Aorta (tissue), 5 donors: ENCODE measurements at regions not wholly inside any gene's neighbourhood (a gene's known extent, or its start where the extent isn't known, plus 50 kb on each side); places are given as distances from the start of the nearest gene placed in this dataset.

Experiments used
- ATAC-seq: fragments of 200-7000 bp; cut with Tn5 transposase; one replicate; pipeline ENCODE4 v1.9.1; 2022; ENCODE audit warnings: moderate library complexity; ENCODE audit not compliant: low FRiP score
- DNase-seq, 2 donors: peaks; one replicate each; pipeline ENCODE4 v3.0.0-alpha.2; 2020
- H3K27ac ChIP-seq, 2 donors: one replicate each; pipeline ENCODE4 v1.5.1; 2013; ENCODE audit warnings: low read length in 2 of 2, mild to moderate bottlenecking in 2 of 2, moderate library complexity in 2 of 2, control low read depth in 1 of 2, inconsistent platforms in 1 of 2, low read depth in 1 of 2
- H3K27me3 ChIP-seq, 2 donors: one replicate each; pipeline ENCODE4 v1.6.1; 2013; ENCODE audit warnings: control low read depth in 1 of 2, low read length in 1 of 2, mild to moderate bottlenecking in 1 of 2, moderate library complexity in 1 of 2; ENCODE audit not compliant: insufficient read depth in 2 of 2, control insufficient read depth in 1 of 2
- H3K36me3 ChIP-seq, 2 donors: one replicate each; pipeline ENCODE4 v1.6.1; 2013; ENCODE audit warnings: control low read depth in 1 of 2, low read length in 1 of 2, mild to moderate bottlenecking in 1 of 2; ENCODE audit not compliant: insufficient read depth in 2 of 2, control insufficient read depth in 1 of 2
- H3K4me1 ChIP-seq, 2 donors: one replicate each; pipeline ENCODE4 v1.6.1; 2013; ENCODE audit warnings: low read length in 2 of 2, control low read depth in 1 of 2, mild to moderate bottlenecking in 1 of 2, moderate library complexity in 1 of 2; ENCODE audit not compliant: insufficient read depth in 2 of 2, control insufficient read depth in 1 of 2
- H3K4me3 ChIP-seq, 2 donors: one replicate each; pipeline ENCODE4 v1.5.1; 2013; ENCODE audit warnings: low read length in 2 of 2, control low read depth in 1 of 2, mild to moderate bottlenecking in 1 of 2
- H3K9me3 ChIP-seq: one replicate; pipeline ENCODE4 v1.6.1; 2013; ENCODE audit warnings: mild to moderate bottlenecking, low read length; ENCODE audit not compliant: control insufficient read depth
- WGBS, 2 donors: extraction: QIAGEN DNeasy Blood & Tissue Kit; methylation state at CpG; one replicate each; pipeline ENCODE4 v1.1.7; 2013; 5-methylcytosine and 5-hydroxymethylcytosine counted together
- intact Hi-C, 2 donors: fragments of 100-400 bp; cut with DNase I; formaldehyde crosslinking; loops; one replicate each; pipeline versions ENCODE4 v1.14.2 to v1.15.0; 2022
- donor health status: healthy with polysubstance abuse.
- donor health status: Bipolar disorder and iron deficiency.
- donor health status: DM: no; HTN: no; CAD: no.
- donor health status: DM: no; HTN: no; CAD: no.
- donor health status: DM: yes; HTN: yes; CAD: no.

DNA sequence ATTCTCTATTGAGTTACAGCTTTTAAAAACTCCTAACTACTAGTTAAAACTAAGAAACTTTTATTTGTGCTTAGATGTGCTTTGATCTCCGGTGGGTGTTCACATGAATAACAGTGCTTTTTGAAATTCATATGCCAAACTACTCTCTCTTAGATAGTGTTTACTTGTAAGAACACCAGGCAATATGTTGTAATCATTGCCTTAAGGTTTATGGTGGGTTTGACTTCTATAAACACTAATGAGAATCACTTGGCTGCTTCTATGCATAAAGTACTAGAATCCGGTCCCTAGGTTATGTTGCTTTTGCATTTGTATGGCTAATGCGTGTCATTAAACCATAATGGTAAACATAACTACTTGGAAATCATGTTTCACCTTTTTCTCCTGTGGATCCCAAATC, 203.9 kb upstream of the VSTM2A start:
- no peak overlapping the region for H3K4me3 ChIP-seq
- intact Hi-C loops, result no loop called here
- WGBS, 2 donors, result 74 to 75% methylated on average over 3 of the region's 3 CpGs
- no peak overlapping the region for H3K27ac ChIP-seq
- no peaks in the 10 kb centered on the region for H3K4me1 ChIP-seq
- H3K36me3 ChIP-seq, result no peaks in the 10 kb centered on the region
- no peaks in the 10 kb centered on the region for H3K27me3 ChIP-seq
- no peak for DNase-seq
- ATAC-seq, result no peak
- no peaks in the 10 kb centered on the region for H3K9me3 ChIP-seq

DNA sequence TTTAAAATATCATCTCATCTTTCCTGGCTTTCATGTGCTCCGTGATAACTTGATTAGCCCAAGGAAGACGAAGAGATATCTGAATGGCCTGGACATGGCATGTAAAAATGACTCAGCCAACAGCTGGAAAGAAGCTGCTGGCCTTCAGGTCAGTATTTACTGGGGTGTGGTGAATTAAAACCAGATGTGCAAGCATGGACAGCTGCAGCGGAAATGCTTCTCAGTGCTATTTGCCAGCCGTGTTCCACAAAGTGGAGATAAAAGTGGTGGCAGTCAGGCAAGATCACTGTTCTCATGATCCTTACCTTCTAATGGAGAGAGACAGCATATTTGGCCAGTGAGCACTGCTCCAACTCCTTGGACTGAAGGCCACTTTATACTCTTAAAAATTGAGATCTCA, 203.1 kb upstream of the VSTM2A start:
- no peaks in the 10 kb centered on the region for H3K36me3 ChIP-seq
- 6 to 7% methylated on average over 4 of the region's 4 CpGs for WGBS, 2 donors
- DNase-seq, result no peak
- H3K4me1 ChIP-seq, result no peaks in the 10 kb centered on the region
- H3K4me3 ChIP-seq, result no peak overlapping the region
- no peak overlapping the region for H3K27ac ChIP-seq
- H3K27me3 ChIP-seq, result no peaks in the 10 kb centered on the region
- intact Hi-C loops, result no loop called here
- no peaks in the 10 kb centered on the region for H3K9me3 ChIP-seq
- no peak for ATAC-seq

DNA sequence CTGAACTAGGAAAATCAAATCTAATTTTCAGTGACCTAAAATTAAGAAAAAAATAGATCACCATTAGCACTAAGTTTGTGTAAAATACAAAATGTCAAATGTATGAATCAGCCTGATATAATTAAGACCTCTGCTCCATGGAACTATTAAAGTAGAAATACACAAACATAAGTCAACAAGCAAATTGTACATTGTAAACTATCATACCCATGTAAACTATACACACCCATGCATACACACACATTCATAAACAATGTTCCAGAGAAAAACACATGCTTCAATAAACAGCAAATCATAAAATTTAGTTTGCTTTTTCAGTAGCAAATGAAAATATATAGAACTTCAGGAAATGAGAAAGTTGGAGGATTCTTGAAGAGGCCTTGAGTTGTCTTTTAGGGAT, 199.7 kb upstream of the VSTM2A start:
- no peak for ATAC-seq
- no peaks in the 10 kb centered on the region for H3K36me3 ChIP-seq
- H3K27me3 ChIP-seq, result no peaks in the 10 kb centered on the region
- no peak for DNase-seq
- intact Hi-C loops, result no loop called here
- H3K9me3 ChIP-seq, result no peaks in the 10 kb centered on the region
- no peaks in the 10 kb centered on the region for H3K4me1 ChIP-seq
- no peak overlapping the region for H3K27ac ChIP-seq
- no peak overlapping the region for H3K4me3 ChIP-seq

DNA sequence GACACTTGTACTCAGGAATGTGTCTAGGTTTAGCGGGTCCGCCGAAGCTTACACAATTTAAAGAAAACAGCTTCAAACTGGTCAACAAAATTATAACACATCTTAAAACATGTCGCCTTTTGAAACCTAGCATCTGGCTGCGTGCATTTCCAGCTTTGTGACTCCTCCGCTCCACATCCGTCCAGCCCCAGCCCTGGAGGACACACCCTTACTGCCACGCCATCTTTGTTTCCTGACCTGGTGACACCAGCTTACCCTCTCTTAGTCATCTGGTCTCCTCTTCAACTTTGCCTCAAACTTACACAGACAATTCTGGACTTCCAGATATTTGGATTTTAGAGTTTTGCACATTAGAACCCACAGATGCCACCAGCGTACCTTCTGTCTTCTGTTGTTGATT, 198.7 kb upstream of the VSTM2A start:
- 90 to 92% methylated on average over 9 of the region's 9 CpGs for WGBS, 2 donors
- DNase-seq (no peak), ATAC-seq (no peak)
- H3K27me3 ChIP-seq, result no peaks in the 10 kb centered on the region
- H3K9me3 ChIP-seq, result peaks cover under 1% of the 10 kb centered on the region
- no peak overlapping the region for H3K4me3 ChIP-seq
- no peaks in the 10 kb centered on the region for H3K36me3 ChIP-seq
- no peaks in the 10 kb centered on the region for H3K4me1 ChIP-seq
- intact Hi-C loops, result no loop called here
- H3K27ac ChIP-seq, result no peak overlapping the region

DNA sequence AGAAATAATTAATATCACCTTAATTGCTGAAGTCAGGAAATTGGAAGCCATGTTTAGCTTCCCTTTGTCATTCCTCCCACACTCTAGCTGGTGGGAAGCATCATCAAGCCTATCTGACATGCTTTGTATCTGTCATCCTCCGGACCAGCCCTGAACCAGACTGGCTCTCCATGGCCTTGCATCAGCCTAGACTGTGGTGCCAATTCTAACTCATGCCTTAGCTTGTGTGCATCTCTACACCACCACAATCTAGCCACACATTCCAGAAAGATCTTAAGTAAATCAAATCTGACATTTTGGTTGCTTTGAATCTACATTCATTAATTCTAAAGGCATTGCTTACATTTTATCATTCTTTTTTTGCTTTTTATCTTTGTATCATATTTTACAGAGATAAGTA, 196.4 kb upstream of the VSTM2A start:
- no peaks in the 10 kb centered on the region for H3K27me3 ChIP-seq
- no peak overlapping the region for H3K4me3 ChIP-seq
- intact Hi-C loops, result no loop called here
- WGBS, 2 donors, result 44 to 83% methylated on average over 1 of the region's 1 CpG
- peaks cover 1% of the 10 kb centered on the region for H3K9me3 ChIP-seq
- DNase-seq, result no peak
- H3K4me1 ChIP-seq, result no peaks in the 10 kb centered on the region
- no peaks in the 10 kb centered on the region for H3K36me3 ChIP-seq
- no peak overlapping the region for H3K27ac ChIP-seq
- no peak for ATAC-seq

DNA sequence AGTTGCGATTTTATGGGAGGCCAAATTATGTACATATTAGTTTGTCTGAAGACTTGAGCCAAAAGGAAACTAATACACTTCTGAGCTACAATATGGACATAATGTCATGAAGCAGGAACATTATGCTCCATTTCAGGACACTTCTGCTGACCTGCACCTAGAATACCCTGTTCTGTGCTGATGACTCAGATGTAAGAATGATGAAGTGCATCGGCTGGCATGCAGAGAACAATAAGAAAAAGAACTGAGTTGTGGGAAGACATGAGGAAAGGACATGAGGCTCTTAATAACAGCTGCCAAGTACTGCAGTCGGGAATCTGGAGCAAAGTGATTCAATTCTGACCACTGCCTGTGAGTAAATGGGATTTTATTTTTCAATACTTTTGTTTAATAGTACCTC, 192.9 kb upstream of the VSTM2A start:
- Histone ChIP-seq H3K9me3 (peaks cover 3% of the 10 kb centered on the region), H3K27ac (no peak overlapping the region), H3K4me3 (no peak overlapping the region), H3K36me3 (no peaks in the 10 kb centered on the region), H3K4me1 (no peaks in the 10 kb centered on the region), H3K27me3 (no peaks in the 10 kb centered on the region)
- DNase-seq, result no peak
- intact Hi-C loops, result no loop called here
- no peak for ATAC-seq
- WGBS, 2 donors, result 71 to 73% methylated on average over 3 of the region's 3 CpGs

DNA sequence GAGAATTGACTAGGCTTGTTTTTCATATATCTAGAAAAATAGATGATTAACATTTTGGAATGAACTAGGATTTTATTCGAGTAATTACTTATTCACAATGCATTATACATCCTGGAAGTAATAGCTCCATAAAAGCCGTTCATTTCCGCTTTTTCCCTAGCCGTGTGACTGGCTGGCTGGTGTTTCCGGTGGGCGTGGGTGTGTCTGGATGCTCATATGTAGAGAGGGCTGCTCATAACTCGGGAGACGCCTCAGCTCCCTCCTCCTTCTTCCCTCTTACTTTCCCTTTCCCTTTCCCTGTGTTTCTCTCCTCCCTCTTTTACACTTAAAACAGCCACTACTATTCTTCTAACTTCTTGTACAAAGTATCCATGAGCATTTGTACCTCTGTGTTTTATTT, 187.7 kb upstream of the VSTM2A start:
- intact Hi-C loops, result no loop called here
- WGBS, 2 donors, result 80 to 81% methylated on average over 8 of the region's 8 CpGs
- ATAC-seq (no peak), DNase-seq (no peak)
- Histone ChIP-seq H3K4me1 (no peaks in the 10 kb centered on the region), H3K36me3 (no peaks in the 10 kb centered on the region), H3K4me3 (no peak overlapping the region), H3K27ac (no peak overlapping the region), H3K9me3 (peaks cover 3% of the 10 kb centered on the region), H3K27me3 (no peaks in the 10 kb centered on the region)

DNA sequence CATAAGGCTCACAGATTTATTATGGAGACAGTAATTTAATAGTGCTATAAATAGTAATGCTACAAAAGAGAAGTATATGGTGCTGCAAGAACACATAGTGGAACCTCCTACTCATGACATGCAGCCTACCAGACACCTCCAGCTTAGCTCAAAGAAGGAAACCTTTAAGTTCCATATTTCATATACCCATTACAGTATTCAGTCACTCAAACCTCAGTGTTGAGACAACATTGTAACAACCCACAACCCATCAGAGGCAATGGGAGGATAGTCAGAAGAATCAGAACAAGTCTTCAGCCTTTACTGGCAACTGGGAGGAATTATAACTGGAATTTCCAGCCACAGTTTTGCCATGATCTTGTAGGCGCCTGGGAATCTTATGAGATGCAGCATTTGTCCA, 186.3 kb upstream of the VSTM2A start:
- WGBS, 2 donors, result 51 to 54% methylated on average over 1 of the region's 1 CpG
- Histone ChIP-seq H3K9me3 (peaks cover 3% of the 10 kb centered on the region), H3K36me3 (no peaks in the 10 kb centered on the region), H3K4me3 (no peak overlapping the region), H3K27me3 (no peaks in the 10 kb centered on the region), H3K27ac (no peak overlapping the region), H3K4me1 (no peaks in the 10 kb centered on the region)
- no peak for DNase-seq
- no peak for ATAC-seq
- intact Hi-C loops, result no loop called here

DNA sequence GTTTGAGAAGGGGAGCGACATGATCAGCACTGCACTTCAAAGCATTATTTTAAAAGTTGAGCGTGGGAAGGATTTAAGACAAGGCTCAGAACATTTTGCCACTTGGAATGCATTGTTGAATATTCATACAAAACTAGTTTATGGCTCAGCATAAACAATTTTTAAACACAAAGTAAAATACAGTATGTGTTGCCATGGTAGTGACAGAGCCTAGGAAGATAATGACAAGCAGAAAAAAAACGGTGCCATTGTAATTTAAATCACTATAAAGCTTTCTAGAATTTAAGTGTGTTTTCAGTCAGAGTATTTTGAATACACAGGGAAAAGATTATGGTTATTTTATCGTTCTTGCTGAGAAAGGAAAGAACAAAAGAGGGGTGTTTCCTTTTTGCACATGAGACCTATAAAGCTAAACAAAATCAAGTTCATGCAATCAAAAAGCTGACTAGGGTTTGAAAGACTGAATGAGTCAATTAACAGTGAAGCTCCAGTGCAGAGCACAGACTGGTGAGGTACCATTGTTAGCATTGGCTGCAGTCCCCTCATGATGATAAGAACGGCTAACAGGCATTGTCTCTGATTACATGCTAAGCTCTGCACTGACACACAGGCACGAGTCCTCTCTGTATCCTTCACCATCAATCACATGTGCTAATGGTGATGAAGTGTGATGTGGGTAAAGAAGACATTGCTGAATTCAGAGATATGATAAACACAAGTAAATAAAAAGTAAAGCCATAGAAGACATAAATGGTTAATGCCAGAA, 181.9 kb upstream of the VSTM2A start:
- 60 to 63% methylated on average over 6 of the region's 6 CpGs for WGBS, 2 donors
- peaks cover 1% of the 10 kb centered on the region for H3K9me3 ChIP-seq

More for the DNA sequence above, 181.9 kb upstream of the VSTM2A start:
- no peak overlapping the region for H3K27ac ChIP-seq
- H3K4me3 ChIP-seq, result no peak overlapping the region
- ATAC-seq (no peak), DNase-seq (no peak)
- H3K36me3 ChIP-seq, result no peaks in the 10 kb centered on the region
- H3K27me3 ChIP-seq, result no peaks in the 10 kb centered on the region
- no peaks in the 10 kb centered on the region for H3K4me1 ChIP-seq
- intact Hi-C loops, result no loop called here
